ENCODE measurements at regions not wholly inside any gene's neighbourhood (a gene's known extent, or its start where the extent isn't known, plus 50 kb on each side); places are given as distances from the start of the nearest gene placed in this dataset.

GRCh38 chr2:128404709-128405466 is 86.2 kb upstream of the HS6ST1 start:
- Histone ChIP-seq H3K27ac (no peak overlapping the region), H3K27me3 (ENCODE audit: control insufficient read depth, insufficient read depth, low read length) (no peaks in the 10 kb centered on the region), H3K9me3 (ENCODE audit: control insufficient read depth, low read length) (no peaks in the 10 kb centered on the region), H3K4me2 (ENCODE audit: low read length) (no peak overlapping the region), H3K36me3 (ENCODE audit: control insufficient read depth, insufficient read depth, low read length) (no peaks in the 10 kb centered on the region), H3K79me2 (no peaks in the 10 kb centered on the region), H3K4me1 (no peaks in the 10 kb centered on the region), H2AFZ (no peak overlapping the region), H3K9ac (no peak overlapping the region), H3K4me3 (ENCODE audit: low read depth, low read length) (no peak overlapping the region)
- no peak for TF ChIP-seq CTCF (IDR thresholded peaks at IDR 0.05)

- H3K4me2 ChIP-seq (ENCODE audit: low read length) = no peak overlapping the region
- H3K27me3 ChIP-seq (ENCODE audit: control insufficient read depth, insufficient read depth, low read length) = no peaks in the 10 kb centered on the region
- H3K4me3 ChIP-seq (ENCODE audit: low read depth, low read length) = no peak overlapping the region
- H3K27ac ChIP-seq = no peak overlapping the region
- no peaks in the 10 kb centered on the region for H3K9me3 ChIP-seq (ENCODE audit: control insufficient read depth, low read length)
- no peaks in the 10 kb centered on the region for H3K36me3 ChIP-seq (ENCODE audit: control insufficient read depth, insufficient read depth, low read length)
- H3K9ac ChIP-seq = no peak overlapping the region
- H3K79me2 ChIP-seq = no peaks in the 10 kb centered on the region
- no peaks in the 10 kb centered on the region for H3K4me1 ChIP-seq
- TF ChIP-seq CTCF (IDR thresholded peaks at IDR 0.05) = no peak
- H2AFZ ChIP-seq = no peak overlapping the region
Measured at GRCh38 chr2:128405467-128405900, 86.8 kb upstream of the HS6ST1 start.

- Histone ChIP-seq H3K79me2 (no peaks in the 10 kb centered on the region), H3K27ac (no peak overlapping the region), H3K36me3 (ENCODE audit: control insufficient read depth, insufficient read depth, low read length) (no peaks in the 10 kb centered on the region), H3K4me3 (ENCODE audit: low read depth, low read length) (no peak overlapping the region), H3K9me3 (ENCODE audit: control insufficient read depth, low read length) (no peaks in the 10 kb centered on the region), H3K27me3 (ENCODE audit: control insufficient read depth, insufficient read depth, low read length) (no peaks in the 10 kb centered on the region), H2AFZ (no peak overlapping the region), H3K4me2 (ENCODE audit: low read length) (no peak overlapping the region), H3K9ac (no peak overlapping the region), H3K4me1 (no peaks in the 10 kb centered on the region)
- TF ChIP-seq CTCF (IDR thresholded peaks at IDR 0.05) = no peak
Measured at GRCh38 chr2:128405981-128406613, 87.4 kb upstream of the HS6ST1 start.

GRCh38 chr2:128406736-128407554 is 88.3 kb upstream of the HS6ST1 start:
- TF ChIP-seq CTCF (IDR thresholded peaks at IDR 0.05) = no peak

More at GRCh38 chr2:128406736-128407554, 88.3 kb upstream of the HS6ST1 start:
- Histone ChIP-seq H3K79me2 (no peaks in the 10 kb centered on the region), H2AFZ (no peak overlapping the region), H3K4me1 (no peaks in the 10 kb centered on the region), H3K27me3 (ENCODE audit: control insufficient read depth, insufficient read depth, low read length) (no peaks in the 10 kb centered on the region), H3K36me3 (ENCODE audit: control insufficient read depth, insufficient read depth, low read length) (no peaks in the 10 kb centered on the region), H3K9ac (no peak overlapping the region), H3K27ac (no peak overlapping the region), H3K4me2 (ENCODE audit: low read length) (no peak overlapping the region), H3K4me3 (ENCODE audit: low read depth, low read length) (no peak overlapping the region), H3K9me3 (ENCODE audit: control insufficient read depth, low read length) (no peaks in the 10 kb centered on the region)

All from parathyroid adenoma (tissue), 2 donors.